ENCODE measurements at regions not wholly inside any gene's neighbourhood (a gene's known extent, or its start where the extent isn't known, plus 50 kb on each side); places are given as distances from the start of the nearest gene placed in this dataset.

DNA sequence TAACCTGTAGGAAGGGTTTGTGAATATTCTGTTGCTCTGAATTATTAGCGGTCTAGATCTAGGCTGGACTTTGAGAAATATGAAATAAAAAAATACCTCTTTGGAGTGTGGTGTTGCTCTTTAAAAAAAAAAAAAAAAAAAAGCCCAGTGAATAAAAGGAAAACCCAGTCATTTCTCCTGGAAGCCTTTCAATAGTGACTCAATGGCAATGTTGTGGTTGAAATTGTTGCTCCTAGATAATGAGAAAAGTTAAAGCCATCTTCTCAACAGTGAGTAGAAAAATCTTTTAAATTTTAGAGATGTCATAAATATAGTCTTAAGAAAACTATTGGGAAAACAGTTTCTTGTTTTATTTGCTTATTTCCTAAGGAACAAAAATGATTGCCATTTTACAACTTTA, 135.3 kb downstream of the RFC3 start:
- Histone ChIP-seq H3K4me3 (ENCODE audit: control extremely low read depth in 1 of 5, extremely low read depth in 1 of 5, insufficient read depth in 1 of 5, low read depth in 2 of 5, low read length in 4 of 5) (no peak overlapping the region), H3K36me3 (replicated peaks in 1 of 2; ENCODE audit: control extremely low read depth in 1 of 2, control insufficient read depth in 1 of 2, extremely low read depth in 1 of 2, insufficient read depth in 2 of 2, low read length in 1 of 2) (no peaks in the 10 kb centered on the region), H3K9me3 (ENCODE audit: control extremely low read depth in 1 of 3, control insufficient read depth in 2 of 3, insufficient read depth in 1 of 3, low read length in 2 of 3) (peaks cover 0 to 4% (median 1%) of the 10 kb centered on the region in 3 donors), H2AFZ (ENCODE audit: insufficient read depth, low read depth, low read length, poor library complexity, severe bottlenecking) (no peak overlapping the region), H3K27me3 (replicated peaks in 1 of 4; ENCODE audit: control extremely low read depth in 1 of 4, control insufficient read depth in 3 of 4, insufficient read depth in 4 of 4, low read length in 3 of 4) (no peaks in the 10 kb centered on the region), H3K79me2 (ENCODE audit: control insufficient read depth, insufficient read depth, low read length) (no peaks in the 10 kb centered on the region), H3K4me1 (ENCODE audit: control insufficient read depth in 2 of 2, insufficient read depth in 2 of 2, low read length in 2 of 2) (no peaks in the 10 kb centered on the region), H4K20me1 (ENCODE audit: control insufficient read depth, insufficient read depth, low read length, poor library complexity, severe bottlenecking) (no peaks in the 10 kb centered on the region), H3K27ac (ENCODE audit: low read length in 2 of 2) (no peak overlapping the region), H3K4me2 (replicated peaks; ENCODE audit: low read depth, low read length, poor library complexity, severe bottlenecking) (no peak overlapping the region), H3K9ac (ENCODE audit: low read length) (no peak overlapping the region)
- H3K27ac Mint-ChIP-seq: no peak overlapping the region
- TF ChIP-seq, protein P1, sequence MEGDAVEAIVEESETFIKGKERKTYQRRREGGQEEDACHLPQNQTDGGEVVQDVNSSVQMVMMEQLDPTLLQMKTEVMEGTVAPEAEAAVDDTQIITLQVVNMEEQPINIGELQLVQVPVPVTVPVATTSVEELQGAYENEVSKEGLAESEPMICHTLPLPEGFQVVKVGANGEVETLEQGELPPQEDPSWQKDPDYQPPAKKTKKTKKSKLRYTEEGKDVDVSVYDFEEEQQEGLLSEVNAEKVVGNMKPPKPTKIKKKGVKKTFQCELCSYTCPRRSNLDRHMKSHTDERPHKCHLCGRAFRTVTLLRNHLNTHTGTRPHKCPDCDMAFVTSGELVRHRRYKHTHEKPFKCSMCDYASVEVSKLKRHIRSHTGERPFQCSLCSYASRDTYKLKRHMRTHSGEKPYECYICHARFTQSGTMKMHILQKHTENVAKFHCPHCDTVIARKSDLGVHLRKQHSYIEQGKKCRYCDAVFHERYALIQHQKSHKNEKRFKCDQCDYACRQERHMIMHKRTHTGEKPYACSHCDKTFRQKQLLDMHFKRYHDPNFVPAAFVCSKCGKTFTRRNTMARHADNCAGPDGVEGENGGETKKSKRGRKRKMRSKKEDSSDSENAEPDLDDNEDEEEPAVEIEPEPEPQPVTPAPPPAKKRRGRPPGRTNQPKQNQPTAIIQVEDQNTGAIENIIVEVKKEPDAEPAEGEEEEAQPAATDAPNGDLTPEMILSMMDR (IDR thresholded peaks at IDR 0.05): no peak
- TF ChIP-seq EZH2 (IDR thresholded peaks at IDR 0.05; ENCODE audit: borderline replicate concordance, insufficient read depth, low read depth, low read length, poor library complexity, severe bottlenecking): no peak
- DNase-seq: no peak
- no peaks in the 10 kb centered on the region for H3K27me3 Mint-ChIP-seq
- intact Hi-C loops (cut with micrococcal nuclease): no loop called here
- ChIA-PET CTCF (no interaction called here), POLR2A (no interaction called here)
- peaks cover 1% of the 10 kb centered on the region for H3K4me1 Mint-ChIP-seq
- no peak overlapping the region for H3K4me3 Mint-ChIP-seq
- WGBS (ENCODE audit: insufficient coverage): no CpG with 5 or more reads among the region's 1 CpG
- ATAC-seq (ENCODE audit: low read depth): no peak
- no peaks in the 10 kb centered on the region for H3K9me3 Mint-ChIP-seq (ENCODE audit: insufficient read depth)

DNA sequence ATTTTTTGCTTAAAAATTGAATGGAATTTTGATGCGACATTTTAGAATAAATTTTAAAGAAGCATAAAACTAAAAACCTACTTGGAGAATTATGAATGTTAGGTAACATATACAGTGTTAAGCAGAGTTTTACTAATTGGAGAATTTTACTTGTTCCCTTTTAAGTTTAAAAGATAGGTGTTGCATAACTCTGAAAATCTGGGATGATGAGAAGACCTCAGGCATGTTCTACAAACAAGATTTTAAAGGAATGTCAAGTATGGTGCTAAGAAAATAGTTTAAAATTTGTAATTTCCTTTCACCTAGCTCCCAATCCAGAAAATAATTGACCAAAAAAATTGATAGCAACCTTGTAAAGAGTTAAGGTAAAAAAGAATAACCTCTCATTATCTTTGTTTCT, 135.8 kb downstream of the RFC3 start:
- Mint-ChIP-seq H3K9me3 (ENCODE audit: insufficient read depth) (no peaks in the 10 kb centered on the region), H3K27me3 (no peaks in the 10 kb centered on the region), H3K4me3 (no peak overlapping the region), H3K27ac (no peak overlapping the region), H3K4me1 (peaks cover 4% of the 10 kb centered on the region)
- H3K9me3 ChIP-seq (ENCODE audit: control extremely low read depth in 1 of 3, control insufficient read depth in 2 of 3, insufficient read depth in 1 of 3, low read length in 2 of 3): peaks cover 0 to 1% (median 0%) of the 10 kb centered on the region in 3 donors
- intact Hi-C loops (cut with micrococcal nuclease): no loop called here
- WGBS (ENCODE audit: insufficient coverage): no CpG with 5 or more reads among the region's 1 CpG
- no peak overlapping the region for H3K4me3 ChIP-seq (ENCODE audit: control extremely low read depth in 1 of 5, extremely low read depth in 1 of 5, insufficient read depth in 1 of 5, low read depth in 2 of 5, low read length in 4 of 5)
- H3K4me1 ChIP-seq (ENCODE audit: control insufficient read depth in 2 of 2, insufficient read depth in 2 of 2, low read length in 2 of 2): peaks cover 0 to under 1% of the 10 kb centered on the region in 2 donors
- no peak overlapping the region for H3K4me2 ChIP-seq (replicated peaks; ENCODE audit: low read depth, low read length, poor library complexity, severe bottlenecking)
- ATAC-seq (ENCODE audit: low read depth): no peak
- no peak overlapping the region for H2AFZ ChIP-seq (ENCODE audit: insufficient read depth, low read depth, low read length, poor library complexity, severe bottlenecking)
- ChIA-PET CTCF (no interaction called here), POLR2A (no interaction called here)
- no peak overlapping the region for H3K9ac ChIP-seq (ENCODE audit: low read length)
- H3K27me3 ChIP-seq (replicated peaks in 1 of 4; ENCODE audit: control extremely low read depth in 1 of 4, control insufficient read depth in 3 of 4, insufficient read depth in 4 of 4, low read length in 3 of 4): no peaks in the 10 kb centered on the region
- no peak for DNase-seq
- no peaks in the 10 kb centered on the region for H3K79me2 ChIP-seq (ENCODE audit: control insufficient read depth, insufficient read depth, low read length)
- TF ChIP-seq, protein P1 (IDR thresholded peaks at IDR 0.05): no peak
- no peak for TF ChIP-seq EZH2 (IDR thresholded peaks at IDR 0.05; ENCODE audit: borderline replicate concordance, insufficient read depth, low read depth, low read length, poor library complexity, severe bottlenecking)
- no peak overlapping the region for H3K27ac ChIP-seq (ENCODE audit: low read length in 2 of 2)
- no peaks in the 10 kb centered on the region for H4K20me1 ChIP-seq (ENCODE audit: control insufficient read depth, insufficient read depth, low read length, poor library complexity, severe bottlenecking)
- no peaks in the 10 kb centered on the region for H3K36me3 ChIP-seq (replicated peaks in 1 of 2; ENCODE audit: control extremely low read depth in 1 of 2, control insufficient read depth in 1 of 2, extremely low read depth in 1 of 2, insufficient read depth in 2 of 2, low read length in 1 of 2)
